HG03060 (cell line): ENCODE measurements at regions not wholly inside any gene's neighbourhood (a gene's known extent, or its start where the extent isn't known, plus 50 kb on each side); places are given as distances from the start of the nearest gene placed in this dataset.

Experiments
- ATAC-seq: cut with Tn5 transposase; IDR thresholded peaks from one replicate; pipeline ENCODE4 v1.9.1; 2021; ENCODE audit warnings: low read depth, moderate number of reproducible peaks; ENCODE audit not compliant: unreplicated experiment

- no peak for ATAC-seq
These were observed 459.5 kb downstream of the TLR4 start for GRCh38 chr9:118163751-118164150.

- ATAC-seq = no peak
These were observed 461.2 kb downstream of the TLR4 start for GRCh38 chr9:118165451-118165850.

GRCh38 chr9:118170032-118170955 is 466.1 kb downstream of the TLR4 start:
- ATAC-seq = no peak

- ATAC-seq = no peak
These were observed 473.0 kb downstream of the TLR4 start for GRCh38 chr9:118177241-118177640.

- no peak for ATAC-seq
These were observed 479.4 kb downstream of the TLR4 start for GRCh38 chr9:118183576-118183975.

GRCh38 chr9:118187408-118187807 is 483.2 kb downstream of the TLR4 start:
- no peak for ATAC-seq

DNA sequence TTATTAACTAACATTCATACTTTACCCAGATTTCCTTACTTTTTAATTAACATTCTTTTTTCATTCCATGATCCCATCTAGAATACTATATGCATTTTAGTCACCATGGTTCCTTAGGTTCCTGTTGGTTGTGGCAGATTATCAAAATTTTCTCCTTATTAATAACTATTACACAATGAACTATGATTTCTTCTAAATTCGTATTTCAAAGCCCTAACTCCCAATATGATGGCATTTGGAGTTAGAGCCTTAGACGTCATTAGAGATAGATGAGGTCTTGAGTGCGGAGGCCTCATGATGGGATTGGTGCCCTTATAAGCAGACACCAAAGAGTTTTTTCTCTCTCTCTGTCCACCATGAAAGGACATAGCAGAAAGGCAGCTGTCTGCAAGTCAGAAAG is 485.4 kb downstream of the TLR4 start:
- no peak for ATAC-seq

DNA sequence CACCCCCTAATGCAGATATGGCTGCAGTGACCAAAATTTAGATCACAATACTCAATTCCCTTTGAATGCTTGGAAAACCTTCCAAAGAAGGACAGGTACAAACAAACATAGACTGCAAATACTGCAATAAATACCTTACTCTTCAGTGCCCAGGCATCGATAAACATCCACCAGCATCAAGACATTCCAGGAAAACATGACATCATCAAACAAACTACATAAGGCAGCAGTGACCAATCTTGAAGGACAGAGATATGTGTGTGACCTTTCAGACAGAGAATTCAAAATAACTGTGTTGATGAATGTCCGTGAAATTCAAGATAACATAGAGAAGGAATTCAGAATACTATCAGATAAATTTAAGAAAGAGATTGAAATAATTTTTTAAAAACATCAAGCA is 488.6 kb downstream of the TLR4 start:
- ATAC-seq = no peak

DNA sequence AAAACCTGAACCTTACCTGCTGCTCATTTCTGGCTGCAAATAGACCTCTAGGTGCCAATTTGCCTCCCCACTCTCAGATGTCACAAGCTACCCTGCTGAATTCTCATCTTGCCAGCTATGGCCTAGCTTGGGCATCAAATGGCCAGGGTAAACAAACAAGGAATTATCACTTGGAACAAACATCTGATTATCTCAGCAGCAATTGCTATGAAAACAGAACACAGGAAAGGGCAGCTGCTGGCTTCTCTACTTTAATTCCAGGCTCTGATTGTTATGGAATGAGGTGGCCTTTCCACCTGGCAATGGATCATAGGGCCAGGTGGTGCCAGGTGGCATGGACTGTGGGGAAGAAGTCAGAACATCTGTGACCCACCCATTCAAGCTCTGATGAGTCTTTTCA is 505.1 kb downstream of the TLR4 start:
- ATAC-seq = no peak

DNA sequence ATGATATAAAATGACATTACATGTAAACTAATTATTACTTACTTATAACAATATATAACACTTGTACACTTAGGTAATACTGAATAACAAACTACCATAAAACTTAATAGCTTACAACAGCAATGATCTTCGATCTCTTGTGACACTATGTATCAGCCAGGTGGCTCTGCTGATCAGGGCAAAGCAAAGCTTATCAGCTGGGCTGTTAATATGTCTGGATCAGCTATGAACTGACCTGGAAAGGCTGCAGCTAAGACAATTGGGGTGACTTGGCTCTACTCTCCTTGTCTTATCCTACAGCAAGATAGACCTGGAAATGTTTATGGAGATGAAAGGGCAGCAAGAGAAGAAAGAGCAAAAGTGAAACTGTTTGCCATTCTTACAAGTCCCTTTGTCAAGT is 511.3 kb downstream of the TLR4 start:
- ATAC-seq = no peak

GRCh38 chr9:118222375-118222774 is 518.2 kb downstream of the TLR4 start:
- ATAC-seq = no peak

DNA sequence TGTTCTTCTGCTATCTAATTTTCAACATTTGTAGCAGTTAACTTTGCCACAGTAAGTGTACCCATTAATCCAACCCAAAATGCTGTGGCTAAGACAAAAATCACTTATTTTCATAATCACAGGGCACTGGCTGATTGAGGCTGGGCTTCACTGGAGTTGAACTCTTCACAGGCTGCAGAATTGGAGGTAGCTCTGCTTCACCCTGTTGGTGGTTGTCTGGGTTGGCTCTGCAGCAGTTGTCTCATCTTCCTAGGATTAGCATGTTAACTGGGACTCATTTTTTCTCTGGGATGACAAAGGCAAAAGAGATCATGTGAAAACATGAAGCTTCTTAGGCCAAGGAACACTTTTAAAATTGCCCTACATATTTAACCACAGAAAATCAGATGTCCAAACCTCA is 518.9 kb downstream of the TLR4 start:
- ATAC-seq = no peak

DNA sequence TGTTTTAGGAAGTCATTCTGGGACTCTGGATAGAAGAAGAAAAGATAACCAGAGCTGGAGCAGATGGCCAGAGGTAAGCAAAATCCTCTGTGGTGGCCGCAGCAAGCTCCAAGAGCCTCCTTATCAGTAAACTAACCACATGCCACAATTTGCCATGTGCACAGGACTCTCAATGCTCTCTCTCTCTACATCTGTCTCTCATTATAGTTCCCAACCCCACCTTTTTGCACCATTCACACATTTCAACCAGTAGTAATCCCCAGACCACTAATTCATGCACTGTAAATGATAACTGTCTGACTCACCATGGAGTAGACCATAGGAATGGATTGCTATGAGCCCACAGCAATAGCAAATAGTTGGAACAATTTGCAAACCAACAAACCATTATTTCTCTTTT is 526.1 kb downstream of the TLR4 start:
- no peak for ATAC-seq

GRCh38 chr9:118236625-118237024 is 532.4 kb downstream of the TLR4 start:
- no peak for ATAC-seq

DNA sequence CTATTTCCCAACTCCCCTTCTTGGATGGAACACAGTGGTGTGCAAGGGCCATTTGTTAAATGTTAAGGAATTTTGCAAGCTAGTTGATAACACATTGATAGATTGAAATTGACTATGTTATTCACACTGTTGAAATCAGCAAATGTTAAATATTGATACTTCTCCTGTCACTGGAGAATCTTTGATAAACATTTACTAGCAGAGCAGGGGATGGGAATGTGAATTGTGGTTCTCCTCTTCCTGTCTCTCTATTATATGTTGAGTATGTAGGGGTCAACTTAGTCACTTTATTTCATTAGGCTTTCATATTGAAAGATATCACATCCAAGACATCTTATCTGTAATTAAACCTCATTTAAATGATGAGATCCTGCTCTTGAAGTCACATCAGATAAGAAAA is 533.9 kb downstream of the TLR4 start:
- no peak for ATAC-seq

DNA sequence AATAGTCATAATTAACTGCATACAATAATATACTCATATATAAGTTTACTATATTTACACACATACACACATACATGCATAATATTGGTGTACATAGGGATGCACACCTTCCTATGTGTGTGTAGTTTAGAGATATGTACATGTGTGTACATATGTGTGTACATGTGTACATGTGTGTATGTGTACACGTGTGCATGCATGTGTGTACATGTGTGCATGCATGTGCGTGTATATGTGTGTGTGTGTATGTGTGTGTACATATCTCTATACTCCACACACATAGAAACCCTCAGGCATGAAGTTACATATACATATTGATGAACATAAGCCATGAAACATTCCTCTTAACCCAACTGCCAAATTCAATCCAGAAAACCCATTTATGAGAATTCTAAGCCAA is 547.8 kb downstream of the TLR4 start:
- no peak for ATAC-seq

GRCh38 chr9:118262191-118262590 is 558.0 kb downstream of the TLR4 start:
- ATAC-seq = no peak

DNA sequence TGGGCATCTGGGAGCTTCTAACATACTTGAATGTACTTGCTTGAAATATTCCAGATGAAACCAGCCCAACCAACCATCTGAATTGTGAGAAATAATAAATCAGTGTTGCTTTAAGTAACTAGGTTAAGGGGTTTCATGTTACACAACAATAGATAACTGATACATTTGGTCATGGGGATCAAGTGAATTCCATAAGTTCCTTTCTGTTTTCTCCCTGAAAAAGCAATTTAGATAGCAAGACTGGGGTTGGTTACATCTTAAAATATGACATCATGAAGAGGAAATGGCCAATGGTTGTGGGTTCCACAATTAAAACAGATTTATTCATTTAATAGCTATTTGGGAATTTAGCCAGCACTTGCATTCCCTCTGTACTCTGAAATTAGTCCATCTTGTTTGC is 559.7 kb downstream of the TLR4 start:
- ATAC-seq = no peak

- no peak for ATAC-seq
These were observed 563.8 kb downstream of the TLR4 start for GRCh38 chr9:118268046-118268445.

DNA sequence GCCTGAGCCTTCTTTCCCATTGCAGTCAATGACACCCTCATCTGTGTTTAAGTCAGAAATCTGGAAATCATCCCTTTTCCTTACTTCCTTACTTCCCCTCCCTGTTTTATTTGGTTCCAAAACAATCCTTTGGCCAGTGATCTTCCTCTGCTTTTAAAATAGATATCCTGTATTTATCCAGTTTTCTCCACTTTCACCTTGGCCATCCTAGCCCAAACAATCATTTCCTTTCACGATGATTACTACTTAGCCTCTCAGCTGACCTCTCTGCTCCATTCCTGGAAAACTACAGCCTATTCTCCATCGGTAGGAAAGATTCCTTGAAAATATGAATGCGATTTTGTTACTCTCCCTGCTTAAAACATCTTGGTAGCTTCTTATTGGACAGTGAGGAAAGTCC is 565.4 kb downstream of the TLR4 start:
- no peak for ATAC-seq

DNA sequence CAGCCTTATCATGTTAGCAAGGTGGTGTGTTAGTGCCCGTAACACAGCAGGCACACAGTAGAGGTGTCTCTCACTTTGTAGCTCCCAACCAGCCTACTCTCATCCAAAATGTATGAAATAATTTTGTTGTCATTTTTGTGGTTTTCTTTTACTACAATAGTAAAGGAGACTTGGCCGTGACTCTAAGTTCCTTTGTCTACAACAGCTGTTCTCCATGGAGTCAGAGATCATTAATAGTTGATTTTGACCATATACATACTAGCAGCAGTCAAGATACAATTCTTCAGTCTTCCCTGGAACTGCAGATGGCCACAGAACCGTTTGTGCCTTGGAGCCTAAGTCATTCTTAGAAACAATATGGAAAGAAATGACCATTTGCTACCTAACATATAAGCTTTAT is 567.1 kb downstream of the TLR4 start:
- ATAC-seq = no peak

GRCh38 chr9:118271936-118272335 is 567.7 kb downstream of the TLR4 start:
- no peak for ATAC-seq

DNA sequence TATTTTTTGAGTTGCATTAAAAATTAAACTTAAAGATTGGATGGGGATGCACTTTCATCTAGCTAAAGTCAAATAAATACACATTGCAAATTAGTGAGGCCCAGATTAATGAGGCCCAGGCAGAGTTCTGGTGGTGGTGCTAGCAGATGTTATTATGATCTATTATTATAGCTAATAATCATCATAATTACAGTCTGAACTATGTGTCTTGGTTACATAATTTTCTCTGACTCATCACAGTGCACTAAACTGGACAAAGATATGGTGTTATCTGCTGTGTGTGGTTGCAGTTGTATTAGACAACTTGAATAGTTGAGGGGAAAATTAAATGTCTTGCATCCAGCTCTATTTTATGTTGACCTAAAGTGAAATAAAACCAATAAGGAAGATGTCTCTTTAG is 568.8 kb downstream of the TLR4 start:
- no peak for ATAC-seq
